Inferior parietal cortex (tissue), 1 donor: ENCODE measurements at regions not wholly inside any gene's neighbourhood (a gene's known extent, or its start where the extent isn't known, plus 50 kb on each side); places are given as distances from the start of the nearest gene placed in this dataset.

Experiments
- DNase-seq: peaks from one replicate; pipeline ENCODE4 v3.0.0-alpha.2; 2016; ENCODE audit errors: extremely low spot score

- no peak for DNase-seq
Measured at GRCh38 chr2:64317707-64318475, 136.1 kb upstream of the LGALSL start.

- no peak for DNase-seq
Measured at GRCh38 chr2:64318476-64318748, 135.6 kb upstream of the LGALSL start.

DNA sequence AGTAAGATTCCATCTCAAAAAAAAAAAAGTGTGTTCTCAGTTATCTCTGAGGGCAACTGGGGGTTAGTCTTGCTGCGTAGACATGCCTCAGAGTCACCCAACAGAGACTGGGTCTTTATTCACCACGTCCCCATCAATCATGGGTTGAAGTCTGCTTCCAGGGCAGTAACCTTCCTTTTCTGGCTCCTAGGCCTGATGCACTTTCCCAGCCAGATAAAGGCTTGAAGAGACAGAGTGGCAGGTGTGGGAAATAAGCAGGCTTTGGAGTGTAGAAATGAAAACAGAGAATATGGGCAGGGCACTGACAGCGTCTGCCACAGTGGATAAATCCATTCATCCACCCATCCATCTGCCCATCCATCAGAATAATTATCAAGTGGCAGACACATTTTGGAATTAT lies 134.1 kb upstream of the LGALSL start:
- DNase-seq, result no peak

GRCh38 chr2:64322433-64322832 lies 131.5 kb upstream of the LGALSL start:
- no peak for DNase-seq

- DNase-seq, result no peak
Measured at GRCh38 chr2:64323197-64323596, 130.8 kb upstream of the LGALSL start.

- no peak for DNase-seq
Measured at GRCh38 chr2:64324746-64325410, 129.1 kb upstream of the LGALSL start.

- no peak for DNase-seq
Measured at GRCh38 chr2:64325477-64325851, 128.5 kb upstream of the LGALSL start.

GRCh38 chr2:64325852-64326577 lies 127.9 kb upstream of the LGALSL start:
- no peak for DNase-seq

GRCh38 chr2:64326578-64327050 lies 127.3 kb upstream of the LGALSL start:
- DNase-seq, result no peak

GRCh38 chr2:64327129-64327509 lies 126.8 kb upstream of the LGALSL start:
- no peak for DNase-seq

- peak; percentile 77 for DNase-seq
Measured at GRCh38 chr2:64327510-64328414, 126.2 kb upstream of the LGALSL start.

- DNase-seq, result no peak
Measured at GRCh38 chr2:64328415-64328722, 125.6 kb upstream of the LGALSL start.

DNA sequence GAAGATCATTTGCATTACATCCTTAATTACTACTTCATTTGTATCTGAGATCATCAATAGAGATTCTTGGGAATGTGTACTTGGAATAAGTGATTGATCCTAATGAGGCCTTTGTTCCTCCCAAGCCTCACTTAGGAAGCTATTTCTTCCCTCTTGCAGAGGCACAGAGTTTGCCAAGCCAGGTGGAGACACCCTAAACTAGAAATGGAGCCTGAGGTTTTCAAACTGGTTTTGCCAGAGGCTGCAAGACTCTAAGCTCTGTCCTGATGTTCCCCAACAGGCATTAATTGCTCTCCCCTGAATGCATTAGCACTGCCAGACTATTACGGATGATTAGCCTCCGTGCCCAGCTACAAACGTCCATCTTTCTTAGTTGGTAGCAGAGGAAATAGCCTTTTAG lies 125.2 kb upstream of the LGALSL start:
- DNase-seq, result no peak

GRCh38 chr2:64329848-64330247 lies 124.1 kb upstream of the LGALSL start:
- DNase-seq, result no peak

- DNase-seq, result peak; percentile 93
Measured at GRCh38 chr2:64330281-64331113, 123.5 kb upstream of the LGALSL start.

DNA sequence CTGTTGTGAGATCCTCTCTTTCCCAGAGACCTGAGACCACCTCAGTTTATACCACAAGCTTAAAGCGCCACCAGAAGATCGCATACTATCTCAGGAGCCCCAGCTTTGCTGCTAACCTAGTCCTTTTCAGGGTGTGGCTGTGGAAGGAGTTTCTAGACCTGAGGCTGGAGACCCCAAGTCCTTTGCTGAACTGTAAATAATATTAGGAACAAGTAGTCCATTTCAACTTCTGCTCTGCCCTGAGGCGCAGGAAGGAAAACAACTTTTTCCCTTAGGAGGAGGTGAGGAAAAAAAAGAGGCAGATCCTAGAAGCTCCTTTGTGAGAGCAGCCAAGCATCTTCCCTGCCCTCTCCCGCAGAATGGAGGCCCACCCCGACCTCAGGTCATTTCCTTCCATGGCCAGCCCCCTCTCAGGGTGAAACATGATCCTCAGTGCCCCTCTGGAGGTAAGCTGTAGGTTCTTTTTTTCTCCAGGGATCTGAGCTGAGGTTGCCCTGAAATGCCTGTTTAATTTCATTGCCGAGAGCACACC lies 122.8 kb upstream of the LGALSL start:
- DNase-seq, result no peak

GRCh38 chr2:64331849-64332699 lies 121.9 kb upstream of the LGALSL start:
- DNase-seq, result no peak

DNA sequence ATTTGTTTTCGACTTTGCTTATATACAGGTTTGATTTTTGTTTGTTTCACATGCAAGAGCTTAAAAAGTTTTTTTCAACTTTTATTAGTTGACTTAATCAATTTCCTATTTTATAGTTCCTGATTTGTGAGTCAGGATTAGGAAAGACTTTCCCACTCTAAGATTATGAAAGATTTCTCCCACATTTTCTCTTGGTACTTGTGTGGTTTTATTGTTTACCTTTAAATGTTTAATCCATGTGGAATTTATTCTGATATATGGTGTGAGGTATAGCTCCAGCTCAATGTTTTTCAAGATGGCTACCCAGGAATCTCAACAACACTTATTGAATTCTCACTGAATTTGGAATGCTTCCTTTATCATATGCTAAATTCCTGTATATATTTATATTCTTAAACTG lies 117.8 kb upstream of the LGALSL start:
- no peak for DNase-seq

DNA sequence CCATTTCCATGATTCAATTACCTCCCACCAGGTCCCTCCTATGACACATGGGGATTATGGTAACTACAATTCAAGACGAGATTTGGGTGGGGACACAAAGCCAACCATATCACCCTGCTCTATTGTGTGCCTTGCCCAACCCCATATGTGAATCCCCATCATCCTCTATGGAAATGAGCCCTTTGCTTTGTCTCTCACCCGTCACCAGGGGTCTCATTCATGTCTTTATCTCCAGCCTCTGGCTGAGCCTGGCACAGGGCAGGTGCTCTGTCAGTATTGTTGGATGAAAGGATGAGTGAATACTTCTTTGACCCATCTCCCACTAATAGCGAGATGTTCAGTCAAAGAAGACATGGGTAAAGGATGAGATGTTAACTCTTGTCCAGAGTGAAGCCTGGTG lies 116.6 kb upstream of the LGALSL start:
- no peak for DNase-seq

GRCh38 chr2:64338108-64338507 lies 115.9 kb upstream of the LGALSL start:
- DNase-seq, result no peak
